Endothelial cell (in vitro differentiated cells): ENCODE measurements at regions not wholly inside any gene's neighbourhood (a gene's known extent, or its start where the extent isn't known, plus 50 kb on each side); places are given as distances from the start of the nearest gene placed in this dataset.
"Not testable (repeated sequence)": the region's sequence is repeated elsewhere in the genome, so short reads cannot be mapped to it uniquely, and the experiment has no call there.

Experiments
- DNase-seq: peaks from one replicate; pipeline ENCODE4 v3.0.0; 2021; ENCODE audit warnings: low spot score
- H3K27ac Mint-ChIP-seq: one replicate; pipeline ENCODE4 v1.8.0; 2021; ENCODE audit warnings: mixed read lengths, inconsistent platforms; ENCODE audit not compliant: unreplicated experiment
- H3K27me3 Mint-ChIP-seq: one replicate; pipeline ENCODE4 v1.8.0; 2021; ENCODE audit warnings: mild to moderate bottlenecking, moderate library complexity, mixed read lengths, inconsistent platforms; ENCODE audit not compliant: unreplicated experiment
- H3K36me3 Mint-ChIP-seq: one replicate; pipeline ENCODE4 v1.8.0; 2021; ENCODE audit warnings: mild to moderate bottlenecking, low read depth, mixed read lengths, inconsistent platforms; ENCODE audit not compliant: unreplicated experiment
- H3K4me1 Mint-ChIP-seq: one replicate; pipeline ENCODE4 v1.8.0; 2021; ENCODE audit warnings: mild to moderate bottlenecking, mixed read lengths, inconsistent platforms; ENCODE audit not compliant: unreplicated experiment
- H3K4me3 Mint-ChIP-seq: one replicate; pipeline ENCODE4 v1.8.0; 2021; ENCODE audit warnings: mild to moderate bottlenecking, mixed read lengths, inconsistent platforms; ENCODE audit not compliant: unreplicated experiment
- H3K9me3 Mint-ChIP-seq: one replicate; pipeline ENCODE4 v1.8.0; 2021; ENCODE audit warnings: mixed read lengths, inconsistent platforms; ENCODE audit not compliant: unreplicated experiment
- TF ChIP-seq, protein P1 (sequence below): fragments of 200-600 bp; sonication (generic); IDR thresholded peaks from one replicate; pipeline ENCODE4 v1.5.0; 2021; ENCODE audit warnings: antibody characterized with exemption; ENCODE audit not compliant: unreplicated experiment

GRCh38 chr14:103243764-103244737 lies 90.0 kb upstream of the EIF5 start:
- TF ChIP-seq, protein P1, sequence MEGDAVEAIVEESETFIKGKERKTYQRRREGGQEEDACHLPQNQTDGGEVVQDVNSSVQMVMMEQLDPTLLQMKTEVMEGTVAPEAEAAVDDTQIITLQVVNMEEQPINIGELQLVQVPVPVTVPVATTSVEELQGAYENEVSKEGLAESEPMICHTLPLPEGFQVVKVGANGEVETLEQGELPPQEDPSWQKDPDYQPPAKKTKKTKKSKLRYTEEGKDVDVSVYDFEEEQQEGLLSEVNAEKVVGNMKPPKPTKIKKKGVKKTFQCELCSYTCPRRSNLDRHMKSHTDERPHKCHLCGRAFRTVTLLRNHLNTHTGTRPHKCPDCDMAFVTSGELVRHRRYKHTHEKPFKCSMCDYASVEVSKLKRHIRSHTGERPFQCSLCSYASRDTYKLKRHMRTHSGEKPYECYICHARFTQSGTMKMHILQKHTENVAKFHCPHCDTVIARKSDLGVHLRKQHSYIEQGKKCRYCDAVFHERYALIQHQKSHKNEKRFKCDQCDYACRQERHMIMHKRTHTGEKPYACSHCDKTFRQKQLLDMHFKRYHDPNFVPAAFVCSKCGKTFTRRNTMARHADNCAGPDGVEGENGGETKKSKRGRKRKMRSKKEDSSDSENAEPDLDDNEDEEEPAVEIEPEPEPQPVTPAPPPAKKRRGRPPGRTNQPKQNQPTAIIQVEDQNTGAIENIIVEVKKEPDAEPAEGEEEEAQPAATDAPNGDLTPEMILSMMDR: no peak
- no peak overlapping the region for H3K27ac Mint-ChIP-seq
- no peak for DNase-seq
- peaks cover 13% of the 10 kb centered on the region for H3K4me1 Mint-ChIP-seq
- peaks cover 5% of the 10 kb centered on the region for H3K9me3 Mint-ChIP-seq
- H3K27me3 Mint-ChIP-seq: peaks cover 5% of the 10 kb centered on the region
- no peak overlapping the region for H3K4me3 Mint-ChIP-seq
- H3K36me3 Mint-ChIP-seq: peaks cover 4% of the 10 kb centered on the region

DNA sequence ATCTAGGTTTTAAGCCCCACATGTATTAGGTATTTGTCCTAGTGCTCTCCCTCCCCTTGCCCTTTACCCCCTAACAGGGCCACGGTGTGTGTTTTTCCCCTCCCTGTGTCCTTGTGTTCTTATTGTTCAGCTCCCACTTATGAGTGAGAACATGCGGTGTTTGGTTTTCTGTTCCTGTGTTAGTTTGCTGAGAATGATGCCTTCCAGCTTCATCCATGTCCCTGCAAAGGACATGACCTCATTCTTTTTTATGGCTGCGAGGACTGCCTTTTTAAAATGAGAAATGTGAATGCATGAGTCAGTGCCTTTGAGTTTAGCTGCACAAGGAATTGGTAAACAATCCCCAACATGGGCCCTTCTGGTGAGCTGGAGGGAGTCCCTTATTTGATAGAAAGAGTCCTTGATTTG lies 88.4 kb upstream of the EIF5 start:
- not testable (repeated sequence) for H3K9me3 Mint-ChIP-seq, H3K27me3 Mint-ChIP-seq, DNase-seq, H3K27ac Mint-ChIP-seq, H3K4me3 Mint-ChIP-seq, H3K36me3 Mint-ChIP-seq
- peaks cover 15% of the 10 kb centered on the region for H3K4me1 Mint-ChIP-seq

GRCh38 chr14:103246070-103246469 lies 88.0 kb upstream of the EIF5 start:
- TF ChIP-seq, protein P1: no peak
- peaks cover 15% of the 10 kb centered on the region for H3K4me1 Mint-ChIP-seq
- no peak overlapping the region for H3K4me3 Mint-ChIP-seq
- DNase-seq: no peak
- peaks cover 3% of the 10 kb centered on the region for H3K27me3 Mint-ChIP-seq
- H3K36me3 Mint-ChIP-seq: no peaks in the 10 kb centered on the region
- no peaks in the 10 kb centered on the region for H3K9me3 Mint-ChIP-seq
- H3K27ac Mint-ChIP-seq: no peak overlapping the region

GRCh38 chr14:103247169-103247606 lies 86.8 kb upstream of the EIF5 start:
- H3K27ac Mint-ChIP-seq: no peak overlapping the region
- no peaks in the 10 kb centered on the region for H3K36me3 Mint-ChIP-seq
- no peak for DNase-seq
- H3K4me3 Mint-ChIP-seq: no peak overlapping the region
- H3K27me3 Mint-ChIP-seq: peaks cover 3% of the 10 kb centered on the region
- TF ChIP-seq, protein P1: no peak
- H3K9me3 Mint-ChIP-seq: no peaks in the 10 kb centered on the region
- peaks cover 11% of the 10 kb centered on the region for H3K4me1 Mint-ChIP-seq

GRCh38 chr14:103250181-103250580 lies 83.9 kb upstream of the EIF5 start:
- Mint-ChIP-seq H3K27me3 (peaks cover 3% of the 10 kb centered on the region), H3K4me1 (peaks cover 3% of the 10 kb centered on the region), H3K27ac (no peak overlapping the region), H3K4me3 (no peak overlapping the region), H3K36me3 (no peaks in the 10 kb centered on the region), H3K9me3 (no peaks in the 10 kb centered on the region)
- DNase-seq: no peak
- TF ChIP-seq, protein P1: no peak
